Smooth muscle cell (in vitro differentiated cells): ENCODE measurements at regions not wholly inside any gene's neighbourhood (a gene's known extent, or its start where the extent isn't known, plus 50 kb on each side); places are given as distances from the start of the nearest gene placed in this dataset.

Experiments
- DNase-seq: peaks from one replicate; lab custom pipeline; 2025; ENCODE audit not compliant: unreplicated experiment; lab: John Stamatoyannopoulos, UW
- H2AFZ ChIP-seq: fragments of 200-600 bp; sonication (generic); 2 replicates; pipeline ENCODE4 v1.6.0; 2016; ENCODE audit warnings: antibody characterized with exemption, low read depth, mild to moderate bottlenecking
- H3F3A ChIP-seq: fragments of 200-600 bp; sonication (generic); 2 replicates; pipeline ENCODE4 v1.6.0; 2017; ENCODE audit warnings: antibody characterized with exemption, low read depth
- H3K27ac ChIP-seq: fragments of 200-600 bp; sonication (generic); 2 replicates; pipeline ENCODE4 v1.5.1; 2016; ENCODE audit warnings: low read depth, mild to moderate bottlenecking
- H3K27me3 ChIP-seq: fragments of 200-600 bp; sonication (generic); 2 replicates; pipeline ENCODE4 v1.6.1; 2016; ENCODE audit warnings: low read depth, mild to moderate bottlenecking
- H3K36me3 ChIP-seq: fragments of 200-600 bp; sonication (generic); 2 replicates; pipeline ENCODE4 v1.5.1; 2016; ENCODE audit warnings: low read depth
- H3K4me1 ChIP-seq: fragments of 200-600 bp; sonication (generic); 2 replicates; pipeline ENCODE4 v1.5.1; 2016; ENCODE audit warnings: low read depth
- H3K4me2 ChIP-seq: fragments of 200-600 bp; sonication (generic); 2 replicates; pipeline ENCODE4 v1.6.0; 2016; ENCODE audit warnings: mild to moderate bottlenecking
- H3K4me3 ChIP-seq: fragments of 200-600 bp; sonication (generic); 2 replicates; pipeline ENCODE4 v1.5.1; 2016; ENCODE audit warnings: mild to moderate bottlenecking
- H3K79me2 ChIP-seq: fragments of 200-600 bp; sonication (generic); 2 replicates; pipeline ENCODE4 v1.6.0; 2016; ENCODE audit warnings: low read depth, mild to moderate bottlenecking
- H3K9ac ChIP-seq: fragments of 200-600 bp; sonication (generic); 2 replicates; pipeline ENCODE4 v1.6.0; 2016; ENCODE audit warnings: low read depth
- H3K9me3 ChIP-seq: fragments of 200-600 bp; sonication (generic); replicated peaks from 2 replicates; pipeline ENCODE4 v1.5.1; 2016; ENCODE audit warnings: low read depth
- H4K20me1 ChIP-seq: fragments of 200-600 bp; sonication (generic); 2 replicates; pipeline ENCODE4 v1.6.0; 2016; ENCODE audit warnings: low read depth
- CTCF ChIP-seq: fragments of 200-600 bp; sonication (generic); IDR thresholded peaks from 2 replicates; pipeline ENCODE4 v1.5.1; 2017; ENCODE audit warnings: borderline replicate concordance, mild to moderate bottlenecking, antibody characterized with exemption; ENCODE audit not compliant: insufficient read depth, poor library complexity, severe bottlenecking
- WGBS: methylation state at CpG from one replicate; pipeline ENCODE4 v1.1.7; 2016; ENCODE audit warnings: low lambda C conversion rate; 5-methylcytosine and 5-hydroxymethylcytosine counted together

GRCh38 chr20:6886065-6886729 lies 118.7 kb downstream of the BMP2 start:
- H3K79me2 ChIP-seq, result no peaks in the 10 kb centered on the region
- no peak overlapping the region for H3K4me3 ChIP-seq
- peaks cover 3% of the 10 kb centered on the region for H3F3A ChIP-seq
- H4K20me1 ChIP-seq, result no peaks in the 10 kb centered on the region
- peak overlapping the region; percentile 17 for H3K4me2 ChIP-seq
- no peak overlapping the region for H2AFZ ChIP-seq
- H3K27ac ChIP-seq, result peak overlapping the region; percentile 62
- H3K9me3 ChIP-seq, result no peaks in the 10 kb centered on the region
- H3K4me1 ChIP-seq, result peaks cover 19% of the 10 kb centered on the region
- no peak for TF ChIP-seq CTCF
- no peak overlapping the region for H3K9ac ChIP-seq
- H3K36me3 ChIP-seq, result no peaks in the 10 kb centered on the region
- DNase-seq, result no peak
- 62% methylated on average over 8 of the region's 8 CpGs for WGBS
- no peaks in the 10 kb centered on the region for H3K27me3 ChIP-seq

GRCh38 chr20:6887966-6888365 lies 120.5 kb downstream of the BMP2 start:
- no peak for TF ChIP-seq CTCF
- Histone ChIP-seq H3K79me2 (no peaks in the 10 kb centered on the region), H4K20me1 (no peaks in the 10 kb centered on the region), H3K36me3 (no peaks in the 10 kb centered on the region), H3K4me1 (peaks cover 19% of the 10 kb centered on the region), H3K27ac (peak overlapping the region; percentile 62), H3K4me3 (no peak overlapping the region), H3F3A (peaks cover 3% of the 10 kb centered on the region), H3K27me3 (no peaks in the 10 kb centered on the region), H3K9me3 (no peaks in the 10 kb centered on the region), H3K4me2 (no peak overlapping the region), H2AFZ (no peak overlapping the region), H3K9ac (no peak overlapping the region)
- DNase-seq, result no peak
- WGBS, result 24% methylated on average over 4 of the region's 4 CpGs

GRCh38 chr20:6888736-6889395 lies 121.4 kb downstream of the BMP2 start:
- H3K36me3 ChIP-seq, result no peaks in the 10 kb centered on the region
- no peak for DNase-seq
- H3K27ac ChIP-seq, result peak overlapping the region; percentile 62
- no peak overlapping the region for H3K4me2 ChIP-seq
- no peaks in the 10 kb centered on the region for H3K9me3 ChIP-seq
- no peak overlapping the region for H3K9ac ChIP-seq
- no peaks in the 10 kb centered on the region for H3K27me3 ChIP-seq
- no peak overlapping the region for H3K4me3 ChIP-seq
- H3F3A ChIP-seq, result peaks cover 3% of the 10 kb centered on the region
- H4K20me1 ChIP-seq, result no peaks in the 10 kb centered on the region
- 94% methylated on average over 4 of the region's 4 CpGs for WGBS
- no peak for TF ChIP-seq CTCF
- H3K4me1 ChIP-seq, result peaks cover 19% of the 10 kb centered on the region
- no peaks in the 10 kb centered on the region for H3K79me2 ChIP-seq
- H2AFZ ChIP-seq, result no peak overlapping the region

- Histone ChIP-seq H3K9me3 (no peaks in the 10 kb centered on the region), H4K20me1 (no peaks in the 10 kb centered on the region), H3K4me3 (no peak overlapping the region), H3K9ac (no peak overlapping the region), H3K79me2 (no peaks in the 10 kb centered on the region), H3K27ac (no peak overlapping the region), H3K27me3 (no peaks in the 10 kb centered on the region), H3K4me1 (peaks cover 14% of the 10 kb centered on the region), H2AFZ (no peak overlapping the region), H3K4me2 (no peak overlapping the region), H3F3A (no peaks in the 10 kb centered on the region), H3K36me3 (no peaks in the 10 kb centered on the region)
- 86% methylated on average over 1 of the region's 1 CpG for WGBS
- DNase-seq, result no peak
- TF ChIP-seq CTCF, result no peak
Observed at GRCh38 chr20:6892724-6893123, 125.2 kb downstream of the BMP2 start.
